PC-9 (cell line): ENCODE measurements at regions not wholly inside any gene's neighbourhood (a gene's known extent, or its start where the extent isn't known, plus 50 kb on each side); places are given as distances from the start of the nearest gene placed in this dataset.

Experiments
- BruUV-seq: library from RNA; stranded (reverse); fragments of 400-500 nt; replicated peaks from 2 replicates; lab custom pipeline; 2021; lab: Mats Ljungman, UMichigan
- CTCF ChIA-PET: fragments of 300-600 bp; sonication (Branson Sonifier 250); formaldehyde crosslinking; loops from one replicate; lab custom pipeline; 2022; ENCODE audit warnings: antibody characterized with exemption; lab: Charles Lee
- POLR2A ChIA-PET: fragments of 300-600 bp; sonication (Branson Sonifier 250); formaldehyde crosslinking; loops from one replicate; lab custom pipeline; 2022; ENCODE audit warnings: antibody characterized with exemption; ENCODE audit not compliant: unreplicated experiment; lab: Charles Lee
- DNase-seq, 2 experiments: peaks; one replicate each; pipeline versions ENCODE4 v3.0.0 to v3.0.0-alpha.2; 2015 to 2022; ENCODE audit warnings: mixed read lengths in 1 of 2
- H2AFZ ChIP-seq: fragments of 200-600 bp; sonication (generic); 2 replicates; pipeline ENCODE4 v1.8.1; 2017; ENCODE audit warnings: antibody characterized with exemption
- H3F3A ChIP-seq: fragments of 200-600 bp; sonication (generic); 2 replicates; pipeline ENCODE4 v1.8.1; 2017; ENCODE audit warnings: antibody characterized with exemption, mild to moderate bottlenecking, low read depth; ENCODE audit not compliant: insufficient read depth
- H3K27ac ChIP-seq: fragments of 200-600 bp; sonication (generic); 2 replicates; pipeline ENCODE4 v1.6.1; 2016; ENCODE audit warnings: mixed run types
- H3K27me3 ChIP-seq: fragments of 200-600 bp; sonication (generic); 2 replicates; pipeline ENCODE4 v1.6.1; 2016; ENCODE audit warnings: low read depth, mixed run types; ENCODE audit not compliant: insufficient read depth
- H3K36me3 ChIP-seq: fragments of 200-600 bp; sonication (generic); 2 replicates; pipeline ENCODE4 v1.6.1; 2016; ENCODE audit warnings: low read depth, mixed run types
- H3K4me1 ChIP-seq: fragments of 200-600 bp; sonication (generic); replicated peaks from 2 replicates; pipeline ENCODE4 v1.6.1; 2016; ENCODE audit warnings: mixed run types; ENCODE audit not compliant: insufficient read depth
- H3K4me2 ChIP-seq: fragments of 200-600 bp; sonication (generic); 2 replicates; pipeline ENCODE4 v1.6.1; 2017; ENCODE audit warnings: mixed run types
- H3K4me3 ChIP-seq: fragments of 200-600 bp; sonication (generic); 2 replicates; pipeline ENCODE4 v1.6.1; 2016; ENCODE audit warnings: mixed run types
- H3K79me2 ChIP-seq: fragments of 200-600 bp; sonication (generic); 2 replicates; pipeline ENCODE4 v1.6.1; 2017; ENCODE audit warnings: low read depth, mixed run types
- H3K9me2 ChIP-seq: fragments of 200-600 bp; sonication (generic); 2 replicates; pipeline ENCODE4 v1.8.1; 2017; ENCODE audit warnings: mild to moderate bottlenecking; ENCODE audit not compliant: insufficient read depth
- H3K9me3 ChIP-seq: fragments of 200-600 bp; sonication (generic); 2 replicates; pipeline ENCODE4 v1.8.1; 2016; ENCODE audit warnings: low read depth; ENCODE audit not compliant: insufficient read depth
- H4K20me1 ChIP-seq: fragments of 200-600 bp; sonication (generic); 2 replicates; pipeline ENCODE4 v1.8.1; 2017; ENCODE audit not compliant: insufficient read depth
- CTCF ChIP-seq: fragments of 200-600 bp; sonication (generic); conservative IDR thresholded peaks from 2 replicates; pipeline ENCODE4 v1.6.1; 2017; ENCODE audit warnings: mixed run types, antibody characterized with exemption, mild to moderate bottlenecking, moderate library complexity
- EZH2 ChIP-seq: fragments of 200-600 bp; sonication (generic); IDR thresholded peaks from 2 replicates; pipeline ENCODE4 v1.8.0; 2017; ENCODE audit warnings: antibody characterized with exemption, low read depth
- intact Hi-C: fragments of 100-400 bp; cut with micrococcal nuclease; formaldehyde crosslinking; loops from one replicate; pipeline ENCODE4 v1.10.0; 2022; ENCODE audit not compliant: unreplicated experiment

- no peaks in the 10 kb centered on the region for H3K36me3 ChIP-seq
- H3K9me2 ChIP-seq = no peaks in the 10 kb centered on the region; the same call in 1 of the 2 replicates
- POLR2A ChIA-PET = no interaction called here
- BruUV-seq = no TSS peak
- H3K27me3 ChIP-seq = no peaks in the 10 kb centered on the region
- H3F3A ChIP-seq = no peaks in the 10 kb centered on the region; the same call in 1 of the 2 replicates
- no peak for DNase-seq
- CTCF ChIA-PET = no interaction called here
- H3K4me3 ChIP-seq = no peak overlapping the region
- H4K20me1 ChIP-seq = no peaks in the 10 kb centered on the region
- no peaks in the 10 kb centered on the region for H3K4me1 ChIP-seq
- TF ChIP-seq EZH2 = no peak
- no peak for TF ChIP-seq CTCF
- H3K4me2 ChIP-seq = no peak overlapping the region
- intact Hi-C loops = no loop called here
- H3K9me3 ChIP-seq = no peaks in the 10 kb centered on the region
- H2AFZ ChIP-seq = peak overlapping the region; percentile 36; the same call in 1 of the 2 replicates
- no peak overlapping the region for H3K27ac ChIP-seq
- no peaks in the 10 kb centered on the region for H3K79me2 ChIP-seq
These were observed 324.0 kb downstream of the DSEL start for GRCh38 chr18:67192535-67192934.

DNA sequence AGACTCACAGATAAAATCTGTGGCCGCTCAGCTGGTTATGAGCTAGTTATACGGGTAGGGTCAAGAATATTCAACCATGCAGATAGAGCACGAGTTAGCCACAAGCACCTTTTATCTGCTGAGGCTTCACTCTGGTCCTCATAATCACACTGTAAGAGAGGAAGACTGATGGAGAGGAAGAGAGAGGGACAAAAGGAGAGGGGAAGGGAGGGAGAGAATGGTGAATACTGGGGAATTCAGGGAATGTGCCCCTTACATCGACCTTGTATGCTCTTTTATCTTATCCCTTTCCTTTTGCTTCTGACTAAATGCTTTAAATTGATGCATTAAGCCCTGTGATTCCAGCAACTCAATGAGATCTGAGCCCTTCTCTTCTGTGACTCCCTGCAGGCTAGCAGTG lies 333.1 kb downstream of the DSEL start:
- peak overlapping the region; percentile 52; the same call in 1 of the 2 replicates for H2AFZ ChIP-seq
- H3K27ac ChIP-seq = no peak overlapping the region
- no peaks in the 10 kb centered on the region for H3K9me2 ChIP-seq
- no peaks in the 10 kb centered on the region for H3F3A ChIP-seq
- BruUV-seq = no TSS peak
- no peak overlapping the region for H3K4me3 ChIP-seq
- H3K27me3 ChIP-seq = no peaks in the 10 kb centered on the region
- ChIA-PET POLR2A (no interaction called here), CTCF (no interaction called here)
- no peaks in the 10 kb centered on the region for H3K36me3 ChIP-seq
- intact Hi-C loops = no loop called here
- no peaks in the 10 kb centered on the region for H4K20me1 ChIP-seq
- H3K79me2 ChIP-seq = no peaks in the 10 kb centered on the region
- H3K4me1 ChIP-seq = no peaks in the 10 kb centered on the region
- no peaks in the 10 kb centered on the region for H3K9me3 ChIP-seq
- no peak for DNase-seq
- TF ChIP-seq CTCF (no peak), EZH2 (no peak)
- no peak overlapping the region for H3K4me2 ChIP-seq

- CTCF ChIA-PET = no interaction called here
- Histone ChIP-seq H3K9me2 (no peaks in the 10 kb centered on the region), H3K4me3 (no peak overlapping the region), H3K9me3 (no peaks in the 10 kb centered on the region), H3K4me1 (no peaks in the 10 kb centered on the region), H3K79me2 (no peaks in the 10 kb centered on the region), H3F3A (no peaks in the 10 kb centered on the region), H3K27me3 (no peaks in the 10 kb centered on the region), H3K36me3 (no peaks in the 10 kb centered on the region), H3K27ac (no peak overlapping the region), H2AFZ (no peak overlapping the region), H4K20me1 (no peaks in the 10 kb centered on the region), H3K4me2 (no peak overlapping the region)
- BruUV-seq = no TSS peak
- DNase-seq = no peak
- intact Hi-C loops = no loop called here
- TF ChIP-seq CTCF = no peak
- TF ChIP-seq EZH2 = no peak
- POLR2A ChIA-PET = no interaction called here
These were observed 336.8 kb downstream of the DSEL start for GRCh38 chr18:67179726-67180125.
